Right atrium auricular region (tissue), 2 donors: ENCODE measurements at regions not wholly inside any gene's neighbourhood (a gene's known extent, or its start where the extent isn't known, plus 50 kb on each side); places are given as distances from the start of the nearest gene placed in this dataset.

Source experiments
- DNase-seq: peaks from one replicate; pipeline ENCODE4 v3.0.0-alpha.2; 2019; ENCODE audit warnings: low spot score
- H3K27ac ChIP-seq, 2 donors: fragments of 200-600 bp; sonication (generic); 1 replicate in 1 of 2; 2 replicates in 1 of 2; pipeline ENCODE4 v1.5.1; 2016 to 2019
- H3K27me3 ChIP-seq, 2 donors: fragments of 200-600 bp; sonication (generic); one replicate each; pipeline versions ENCODE4 v1.5.1 to v1.6.0; 2017 to 2019
- H3K36me3 ChIP-seq: fragments of 200-600 bp; sonication (generic); one replicate; pipeline ENCODE4 v1.5.1; 2016
- H3K4me1 ChIP-seq, 2 donors: fragments of 200-600 bp; sonication (generic); one replicate each; pipeline versions ENCODE4 v1.5.1 to v1.6.0; 2017 to 2019
- H3K4me3 ChIP-seq, 2 donors: fragments of 200-600 bp; sonication (generic); 1 replicate in 1 of 2; 2 replicates in 1 of 2; pipeline ENCODE4 v1.5.1; 2017 to 2019; ENCODE audit warnings: mild to moderate bottlenecking in 1 of 2, moderate library complexity in 1 of 2
- H3K9me3 ChIP-seq, 2 donors: fragments of 200-600 bp; sonication (generic); one replicate each; pipeline ENCODE4 v1.5.1; 2019
- CTCF ChIP-seq, 2 donors: fragments of 200-600 bp; sonication (generic); IDR thresholded peaks; one replicate each; pipeline ENCODE4 v1.5.1; 2019; ENCODE audit warnings: antibody characterized with exemption in 2 of 2

GRCh38 chr18:5787936-5788335 is 107.4 kb downstream of the TMEM200C start:
- Histone ChIP-seq H3K4me1 (no peaks in the 10 kb centered on the region), H3K27ac (no peak overlapping the region), H3K9me3 (no peaks in the 10 kb centered on the region), H3K4me3 (no peak overlapping the region), H3K36me3 (no peaks in the 10 kb centered on the region), H3K27me3 (no peaks in the 10 kb centered on the region)
- TF ChIP-seq CTCF (IDR thresholded peaks at IDR 0.05), result no peak
- DNase-seq, result no peak

- no peaks in the 10 kb centered on the region for H3K4me1 ChIP-seq
- no peak overlapping the region for H3K4me3 ChIP-seq
- no peak for TF ChIP-seq CTCF (IDR thresholded peaks at IDR 0.05)
- H3K36me3 ChIP-seq, result no peaks in the 10 kb centered on the region
- no peaks in the 10 kb centered on the region for H3K9me3 ChIP-seq
- H3K27ac ChIP-seq, result no peak overlapping the region
- DNase-seq, result no peak
- H3K27me3 ChIP-seq, result no peaks in the 10 kb centered on the region
Measured at GRCh38 chr18:5779922-5780321, 115.4 kb downstream of the TMEM200C start.

- H3K27ac ChIP-seq, result no peak overlapping the region
- H3K4me1 ChIP-seq, result no peaks in the 10 kb centered on the region
- no peak for DNase-seq
- H3K27me3 ChIP-seq, result no peaks in the 10 kb centered on the region
- no peaks in the 10 kb centered on the region for H3K36me3 ChIP-seq
- TF ChIP-seq CTCF (IDR thresholded peaks at IDR 0.05), result no peak
- H3K9me3 ChIP-seq, result no peaks in the 10 kb centered on the region
- H3K4me3 ChIP-seq, result no peak overlapping the region
Measured at GRCh38 chr18:5772306-5773105, 122.8 kb downstream of the TMEM200C start.

GRCh38 chr18:5771343-5771742 is 124.0 kb downstream of the TMEM200C start:
- Histone ChIP-seq H3K4me3 (no peak overlapping the region), H3K4me1 (no peaks in the 10 kb centered on the region), H3K36me3 (no peaks in the 10 kb centered on the region), H3K9me3 (no peaks in the 10 kb centered on the region), H3K27me3 (no peaks in the 10 kb centered on the region), H3K27ac (no peak overlapping the region)
- TF ChIP-seq CTCF (IDR thresholded peaks at IDR 0.05), result no peak
- DNase-seq, result no peak

GRCh38 chr18:5770176-5770575 is 125.1 kb downstream of the TMEM200C start:
- no peaks in the 10 kb centered on the region for H3K36me3 ChIP-seq
- no peak overlapping the region for H3K27ac ChIP-seq
- DNase-seq, result no peak
- TF ChIP-seq CTCF (IDR thresholded peaks at IDR 0.05), result no peak
- H3K4me1 ChIP-seq, result no peaks in the 10 kb centered on the region
- H3K27me3 ChIP-seq, result no peaks in the 10 kb centered on the region
- H3K9me3 ChIP-seq, result no peaks in the 10 kb centered on the region
- H3K4me3 ChIP-seq, result no peak overlapping the region

GRCh38 chr18:5768454-5768853 is 126.9 kb downstream of the TMEM200C start:
- no peak for DNase-seq
- no peak overlapping the region for H3K27ac ChIP-seq
- no peaks in the 10 kb centered on the region for H3K4me1 ChIP-seq
- TF ChIP-seq CTCF (IDR thresholded peaks at IDR 0.05), result no peak
- H3K36me3 ChIP-seq, result no peaks in the 10 kb centered on the region
- H3K4me3 ChIP-seq, result no peak overlapping the region
- no peaks in the 10 kb centered on the region for H3K9me3 ChIP-seq
- no peaks in the 10 kb centered on the region for H3K27me3 ChIP-seq
